Sigmoid colon (tissue), 6 donors: ENCODE measurements at regions not wholly inside any gene's neighbourhood (a gene's known extent, or its start where the extent isn't known, plus 50 kb on each side); places are given as distances from the start of the nearest gene placed in this dataset.

Experiments
- DNase-seq: peaks from one replicate; pipeline ENCODE4 v3.0.0-alpha.2; 2019
- H3K27ac ChIP-seq, 4 donors: fragments of 200-600 bp; sonication (generic); one replicate each; pipeline ENCODE4 v1.5.1; 2016 to 2019; ENCODE audit warnings: mild to moderate bottlenecking in 1 of 4
- H3K27me3 ChIP-seq, 3 donors: fragments of 200-600 bp; sonication (generic); one replicate each; pipeline ENCODE4 v1.5.1; 2019; ENCODE audit warnings: mild to moderate bottlenecking in 1 of 3
- H3K36me3 ChIP-seq, 4 donors: fragments of 200-600 bp; sonication (generic); one replicate each; pipeline ENCODE4 v1.5.1; 2016 to 2019
- H3K4me1 ChIP-seq, 4 donors: fragments of 200-600 bp; sonication (generic); one replicate each; pipeline ENCODE4 v1.5.1; 2017 to 2019
- H3K4me3 ChIP-seq, 4 donors: fragments of 200-600 bp; sonication (generic); one replicate each; pipeline ENCODE4 v1.5.1; 2017 to 2019; ENCODE audit warnings: mild to moderate bottlenecking in 2 of 4, moderate library complexity in 1 of 4
- H3K9me3 ChIP-seq, 4 donors: fragments of 200-600 bp in 3 of 4; sonication (generic) in 3 of 4; one replicate each; pipeline versions ENCODE4 v1.5.1 to v1.6.1; 2013 to 2019
- CTCF ChIP-seq, 4 experiments: fragments of 450-650 bp in 3 of 4; fragments of 200-600 bp in 1 of 4; IDR thresholded peaks; one replicate each; pipeline ENCODE4 v1.5.1; 2016 to 2019; ENCODE audit warnings: antibody characterized with exemption in 4 of 4, mild to moderate bottlenecking in 3 of 4, moderate library complexity in 2 of 4
- EP300 ChIP-seq, 4 donors: sonication (generic); formaldehyde crosslinking; IDR thresholded peaks; one replicate each; pipeline ENCODE4 v1.6.1; 2017; ENCODE audit warnings: antibody characterized with exemption in 4 of 4
- POLR2A ChIP-seq, 2 donors: fragments of 450-650 bp; IDR thresholded peaks; one replicate each; pipeline ENCODE4 v1.6.1; 2016; ENCODE audit warnings: antibody characterized with exemption in 2 of 2, mild to moderate bottlenecking in 2 of 2, moderate library complexity in 2 of 2
- POLR2AphosphoS5 ChIP-seq, 4 donors: sonication (generic); formaldehyde crosslinking; IDR thresholded peaks; one replicate each; pipeline ENCODE4 v1.6.1; 2017; ENCODE audit warnings: antibody characterized with exemption in 4 of 4
- WGBS, 2 donors: extraction: QIAGEN DNeasy Blood & Tissue Kit; methylation state at CpG; one replicate each; pipeline ENCODE4 v1.1.7; 2013; 5-methylcytosine and 5-hydroxymethylcytosine counted together
- intact Hi-C: fragments of 100-400 bp; cut with DNase I; formaldehyde crosslinking; loops from one replicate; pipeline ENCODE4 v1.15.1; 2023
- donor health status: healthy with polysubstance abuse.
- donor health status: healthy.

DNA sequence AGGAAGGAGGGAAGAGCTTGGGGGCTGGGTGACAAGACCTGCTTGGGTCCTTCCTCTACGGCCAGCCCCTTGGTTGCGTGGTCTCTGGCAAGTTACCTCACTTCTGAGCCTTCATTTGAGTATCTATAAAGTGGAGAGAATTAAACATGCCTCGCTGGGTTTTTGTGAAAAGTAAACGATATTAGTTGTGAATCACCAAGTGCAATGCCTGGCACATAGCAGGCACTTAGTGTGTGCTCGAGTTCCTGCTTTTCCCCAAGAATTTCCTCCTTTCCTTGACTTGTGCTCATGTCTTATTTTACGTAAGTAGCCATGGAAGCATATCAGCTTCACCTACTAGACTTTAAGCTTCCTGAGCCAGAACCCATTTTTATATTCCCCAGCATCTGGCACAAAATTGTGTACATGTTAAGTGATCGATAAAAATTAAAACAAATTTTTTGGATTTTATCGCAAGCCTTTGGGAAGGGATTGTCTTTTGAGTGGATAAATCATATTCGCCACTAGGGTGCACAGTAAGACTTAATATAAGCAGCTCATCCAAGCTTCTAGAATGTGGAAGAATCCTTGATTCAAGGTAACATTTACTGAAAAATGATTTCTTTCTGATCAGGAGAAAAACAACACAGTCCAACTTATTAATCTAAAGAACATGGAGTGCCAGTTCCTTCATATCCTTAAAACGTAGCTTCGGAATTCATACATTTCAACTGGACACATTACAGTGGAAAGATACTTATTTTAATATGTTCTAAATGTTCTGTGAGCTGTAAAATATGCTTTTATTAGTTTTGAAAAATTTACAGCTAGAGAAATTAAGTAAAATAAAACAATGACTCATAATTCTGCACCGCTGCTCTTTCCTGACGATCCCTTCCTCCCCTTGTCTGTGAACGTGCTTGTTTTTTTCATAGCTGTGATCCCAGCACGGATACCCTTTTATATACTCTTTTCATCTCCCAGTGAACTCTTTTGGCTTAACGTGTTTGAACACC, 62.0 kb downstream of the SLC25A47 start:
- intact Hi-C loops: loop anchor here (1.0 to 5.0 kb wide), 3 partner anchors 267 to 1243 kb away; partner anchors contain the start of gene DIO3
- 44 to 70% methylated on average over 16 of the region's 16 CpGs for WGBS, 2 donors

GRCh38 chr14:100386121-100386520, 63.0 kb downstream of the SLC25A47 start:
- H3K4me1 ChIP-seq: peaks cover 0 to 20% (median 9%) of the 10 kb centered on the region in 4 donors
- intact Hi-C loops: no loop called here
- no peak overlapping the region for H3K27ac ChIP-seq

More for the DNA sequence above, 62.0 kb downstream of the SLC25A47 start:
- Histone ChIP-seq H3K4me3 (no peak overlapping the region), H3K4me1 (peaks cover 0 to 20% (median 5%) of the 10 kb centered on the region in 4 donors), H3K27me3 (no peaks in the 10 kb centered on the region), H3K9me3 (no peaks in the 10 kb centered on the region), H3K36me3 (peaks cover 0 to 21% (median 11%) of the 10 kb centered on the region in 4 donors), H3K27ac (no peak overlapping the region)
- no peak for TF ChIP-seq POLR2AphosphoS5 (IDR thresholded peaks at IDR 0.05)
- TF ChIP-seq POLR2A (IDR thresholded peaks at IDR 0.05): no peak
- TF ChIP-seq EP300 (IDR thresholded peaks at IDR 0.05): no peak
- TF ChIP-seq CTCF (IDR thresholded peaks at IDR 0.05): peak in 3 of 4 experiments; percentile 15 to 64 (median 44)
- no peak for DNase-seq

DNA sequence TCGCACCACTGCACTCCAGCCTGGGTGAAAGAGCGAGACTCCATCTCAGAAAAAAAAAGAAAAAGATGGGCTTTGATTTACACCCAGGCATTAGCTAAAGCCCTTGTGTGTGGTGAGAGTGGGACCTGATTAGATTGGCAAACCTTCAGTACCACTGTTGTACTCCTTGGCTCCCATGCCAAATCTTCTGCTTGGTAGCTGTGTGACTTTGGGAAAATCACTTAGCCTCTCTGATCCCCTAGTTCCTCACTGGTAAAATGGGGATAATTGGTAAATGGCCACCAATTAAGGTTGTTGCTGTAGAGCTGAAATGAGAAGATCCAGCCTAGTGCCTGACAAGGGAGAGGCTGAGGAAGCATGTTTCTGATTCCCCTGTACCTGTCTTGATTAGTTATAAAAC, 63.7 kb downstream of the SLC25A47 start:
- Histone ChIP-seq H3K27me3 (no peaks in the 10 kb centered on the region), H3K4me3 (no peak overlapping the region), H3K9me3 (no peaks in the 10 kb centered on the region), H3K4me1 (peaks cover 0 to 25% (median 15%) of the 10 kb centered on the region in 4 donors), H3K27ac (no peak overlapping the region), H3K36me3 (peaks cover 0 to 12% (median 2%) of the 10 kb centered on the region in 4 donors)
- 86% methylated on average over 2 of the region's 2 CpGs for WGBS, 2 donors
- intact Hi-C loops: no loop called here
- no peak for DNase-seq
- TF ChIP-seq CTCF (IDR thresholded peaks at IDR 0.05): no peak
- TF ChIP-seq EP300 (IDR thresholded peaks at IDR 0.05): no peak
- TF ChIP-seq POLR2A (IDR thresholded peaks at IDR 0.05): no peak
- TF ChIP-seq POLR2AphosphoS5 (IDR thresholded peaks at IDR 0.05): no peak

More at GRCh38 chr14:100386121-100386520, 63.0 kb downstream of the SLC25A47 start:
- no peak for TF ChIP-seq POLR2AphosphoS5 (IDR thresholded peaks at IDR 0.05)
- H3K4me3 ChIP-seq: no peak overlapping the region
- H3K27me3 ChIP-seq: no peaks in the 10 kb centered on the region
- H3K36me3 ChIP-seq: peaks cover 0 to 19% (median 9%) of the 10 kb centered on the region in 4 donors
- WGBS, 2 donors: 49 to 53% methylated on average over 2 of the region's 2 CpGs
- no peak for DNase-seq
- no peaks in the 10 kb centered on the region for H3K9me3 ChIP-seq

DNA sequence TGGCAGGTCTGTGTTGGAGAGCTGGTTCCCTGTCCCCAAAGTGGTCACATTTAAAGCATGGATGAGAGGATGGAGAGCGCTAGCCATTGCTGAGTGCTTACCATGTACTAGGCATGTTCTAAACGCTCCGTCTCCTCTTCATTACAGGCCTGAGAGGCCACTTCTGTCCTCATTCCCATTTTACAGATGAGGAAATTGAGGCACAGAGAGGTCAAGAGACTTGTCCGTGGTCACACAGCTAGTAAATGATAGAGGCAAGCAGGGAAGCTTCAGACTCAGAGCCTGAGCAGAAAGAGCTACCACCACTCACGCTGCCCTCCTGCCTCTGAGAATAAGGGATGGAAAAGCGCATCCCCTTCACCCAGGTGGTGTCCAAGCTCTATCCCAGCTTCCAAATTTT, 64.3 kb downstream of the SLC25A47 start:
- Histone ChIP-seq H3K27ac (no peak overlapping the region), H3K9me3 (no peaks in the 10 kb centered on the region), H3K27me3 (no peaks in the 10 kb centered on the region), H3K4me3 (no peak overlapping the region), H3K36me3 (peaks cover 0 to 6% (median 0%) of the 10 kb centered on the region in 4 donors), H3K4me1 (peaks cover 0 to 27% (median 19%) of the 10 kb centered on the region in 4 donors)
- WGBS, 2 donors: 89 to 95% methylated on average over 6 of the region's 6 CpGs
- TF ChIP-seq POLR2A (IDR thresholded peaks at IDR 0.05) (no peak), CTCF (IDR thresholded peaks at IDR 0.05) (no peak), EP300 (IDR thresholded peaks at IDR 0.05) (no peak), POLR2AphosphoS5 (IDR thresholded peaks at IDR 0.05) (no peak)
- intact Hi-C loops: no loop called here
- DNase-seq: no peak
